Subcutaneous abdominal adipose tissue (tissue), 5 donors: ENCODE measurements at regions not wholly inside any gene's neighbourhood (a gene's known extent, or its start where the extent isn't known, plus 50 kb on each side); places are given as distances from the start of the nearest gene placed in this dataset.
"Not testable (repeated sequence)": the region's sequence is repeated elsewhere in the genome, so short reads cannot be mapped to it uniquely, and the experiment has no call there.

Source experiments
- H3K27ac ChIP-seq: one replicate; pipeline ENCODE4 v1.7.0; 2013; ENCODE audit warnings: low read depth, mild to moderate bottlenecking, inconsistent platforms, low read length, moderate library complexity
- H3K27me3 ChIP-seq, 5 donors: one replicate each; pipeline ENCODE4 v1.7.0; 2013; ENCODE audit warnings: low read length in 5 of 5, inconsistent platforms in 1 of 5; ENCODE audit not compliant: control insufficient read depth in 5 of 5, insufficient read depth in 4 of 5
- H3K36me3 ChIP-seq, 5 donors: one replicate each; pipeline ENCODE4 v1.7.0; 2013; ENCODE audit warnings: low read length in 5 of 5; ENCODE audit not compliant: control insufficient read depth in 5 of 5, insufficient read depth in 5 of 5
- H3K4me1 ChIP-seq, 5 donors: one replicate each; pipeline ENCODE4 v1.7.0; 2013; ENCODE audit warnings: low read length in 5 of 5, mild to moderate bottlenecking in 3 of 5, moderate library complexity in 1 of 5; ENCODE audit not compliant: control insufficient read depth in 5 of 5, insufficient read depth in 5 of 5
- H3K4me3 ChIP-seq, 5 donors: one replicate each; pipeline ENCODE4 v1.7.0; 2013; ENCODE audit warnings: low read length in 5 of 5, low read depth in 1 of 5
- H3K9ac ChIP-seq, 5 donors: one replicate each; pipeline ENCODE4 v1.7.0; 2013; ENCODE audit warnings: low read length in 5 of 5, mild to moderate bottlenecking in 4 of 5, moderate library complexity in 3 of 5
- H3K9me3 ChIP-seq, 5 donors: one replicate each; pipeline ENCODE4 v1.7.0; 2013; ENCODE audit warnings: low read length in 5 of 5; ENCODE audit not compliant: control insufficient read depth in 5 of 5
- donor health status: healthy.
- donor health status: healthy.
- donor health status: healthy.
- donor health status: healthy.
- donor health status: healthy.

- Histone ChIP-seq H3K27ac (no peak overlapping the region), H3K36me3 (no peaks in the 10 kb centered on the region), H3K9ac (no peak overlapping the region), H3K4me3 (no peak overlapping the region), H3K27me3 (no peaks in the 10 kb centered on the region), H3K4me1 (no peaks in the 10 kb centered on the region), H3K9me3 (peaks cover 0 to 3% (median 0%) of the 10 kb centered on the region in 5 donors)
Observed at GRCh38 chr10:57579926-57580325, 687.8 kb downstream of the IPMK start.

- Histone ChIP-seq H3K36me3 (no peaks in the 10 kb centered on the region), H3K9ac (no peak overlapping the region), H3K27ac (no peak overlapping the region), H3K4me3 (no peak overlapping the region), H3K4me1 (no peaks in the 10 kb centered on the region), H3K9me3 (peaks cover 0 to 2% (median 0%) of the 10 kb centered on the region in 5 donors), H3K27me3 (no peaks in the 10 kb centered on the region)
Observed at GRCh38 chr10:57562211-57562610, 705.5 kb downstream of the IPMK start.

GRCh38 chr10:57551774-57552173 lies 715.9 kb downstream of the IPMK start:
- H3K36me3 ChIP-seq, H3K4me1 ChIP-seq, H3K27me3 ChIP-seq, H3K9ac ChIP-seq, H3K9me3 ChIP-seq, H3K4me3 ChIP-seq, H3K27ac ChIP-seq: not testable (repeated sequence)

GRCh38 chr10:57535306-57535705 lies 732.4 kb downstream of the IPMK start:
- H3K9me3 ChIP-seq = no peaks in the 10 kb centered on the region
- H3K4me1 ChIP-seq = no peaks in the 10 kb centered on the region
- no peak overlapping the region for H3K27ac ChIP-seq
- no peaks in the 10 kb centered on the region for H3K27me3 ChIP-seq
- H3K9ac ChIP-seq = no peak overlapping the region
- no peaks in the 10 kb centered on the region for H3K36me3 ChIP-seq
- H3K4me3 ChIP-seq = no peak overlapping the region

- Histone ChIP-seq H3K36me3 (no peaks in the 10 kb centered on the region), H3K4me3 (no peak overlapping the region), H3K27ac (no peak overlapping the region), H3K9me3 (no peaks in the 10 kb centered on the region), H3K27me3 (no peaks in the 10 kb centered on the region), H3K4me1 (peaks cover 0 to 2% (median 0%) of the 10 kb centered on the region in 5 donors), H3K9ac (no peak overlapping the region)
Observed at GRCh38 chr10:57513637-57514036, 754.1 kb downstream of the IPMK start.

GRCh38 chr10:57507788-57508187 lies 759.9 kb downstream of the IPMK start:
- Histone ChIP-seq H3K9me3 (peaks cover 0 to 9% (median 5%) of the 10 kb centered on the region in 5 donors), H3K9ac (no peak overlapping the region), H3K4me1 (no peaks in the 10 kb centered on the region), H3K27me3 (no peaks in the 10 kb centered on the region), H3K36me3 (no peaks in the 10 kb centered on the region), H3K27ac (no peak overlapping the region), H3K4me3 (no peak overlapping the region)

- H3K4me1 ChIP-seq = no peaks in the 10 kb centered on the region
- no peak overlapping the region for H3K4me3 ChIP-seq
- H3K27ac ChIP-seq = no peak overlapping the region
- H3K27me3 ChIP-seq = no peaks in the 10 kb centered on the region
- peaks cover 0 to 9% (median 5%) of the 10 kb centered on the region in 5 donors for H3K9me3 ChIP-seq
- H3K36me3 ChIP-seq = no peaks in the 10 kb centered on the region
- no peak overlapping the region for H3K9ac ChIP-seq
Observed at GRCh38 chr10:57506414-57507094, 761.1 kb downstream of the IPMK start.

- no peaks in the 10 kb centered on the region for H3K27me3 ChIP-seq
- no peak overlapping the region for H3K9ac ChIP-seq
- no peaks in the 10 kb centered on the region for H3K4me1 ChIP-seq
- H3K27ac ChIP-seq = no peak overlapping the region
- H3K36me3 ChIP-seq = no peaks in the 10 kb centered on the region
- no peak overlapping the region for H3K4me3 ChIP-seq
- H3K9me3 ChIP-seq = no peaks in the 10 kb centered on the region
Observed at GRCh38 chr10:57494486-57494885, 773.2 kb downstream of the IPMK start.

- Histone ChIP-seq H3K9ac (no peak overlapping the region), H3K4me3 (no peak overlapping the region), H3K27me3 (no peaks in the 10 kb centered on the region), H3K4me1 (no peaks in the 10 kb centered on the region), H3K36me3 (no peaks in the 10 kb centered on the region), H3K27ac (no peak overlapping the region), H3K9me3 (no peaks in the 10 kb centered on the region)
Observed at GRCh38 chr10:57482259-57482658, 785.4 kb downstream of the IPMK start.

- Histone ChIP-seq H3K27ac (no peak overlapping the region), H3K4me1 (no peaks in the 10 kb centered on the region), H3K4me3 (no peak overlapping the region), H3K36me3 (no peaks in the 10 kb centered on the region), H3K27me3 (no peaks in the 10 kb centered on the region), H3K9ac (no peak overlapping the region), H3K9me3 (no peaks in the 10 kb centered on the region)
Observed at GRCh38 chr10:57472823-57473619, 794.7 kb downstream of the IPMK start.
